ENCODE measurements at regions not wholly inside any gene's neighbourhood (a gene's known extent, or its start where the extent isn't known, plus 50 kb on each side); places are given as distances from the start of the nearest gene placed in this dataset.
"Not testable (repeated sequence)": the region's sequence is repeated elsewhere in the genome, so short reads cannot be mapped to it uniquely, and the experiment has no call there.

DNA sequence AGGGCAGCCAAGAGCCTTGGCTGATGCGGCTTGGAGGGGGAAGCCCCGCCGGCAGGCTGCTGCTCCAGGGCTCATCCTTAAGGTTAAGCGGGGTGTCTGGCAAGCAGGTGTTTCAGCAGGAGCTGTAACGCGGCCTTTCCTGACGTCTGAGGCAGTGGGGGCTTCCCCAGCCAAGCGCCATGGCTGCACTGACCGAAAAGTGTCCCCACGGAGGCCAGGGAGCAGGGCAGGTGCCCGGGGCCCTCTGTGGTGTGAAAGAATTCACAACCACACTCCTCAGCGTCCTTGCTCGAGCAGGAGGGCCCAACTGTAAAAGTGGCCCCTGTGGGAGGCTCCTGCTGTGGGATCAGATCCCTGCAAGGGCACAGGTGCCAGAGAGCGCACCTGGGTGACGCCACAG lies 79.2 kb downstream of the DHCR7 start:
- no peak for DNase-seq (ENCODE audit: low read depth, low spot score)
- Histone ChIP-seq H3K27ac (ENCODE audit: low read length) (no peak overlapping the region), H3K27me3 (ENCODE audit: control insufficient read depth, insufficient read depth, low read length) (no peaks in the 10 kb centered on the region), H3K4me3 (ENCODE audit: low read length) (no peak overlapping the region), H3K36me3 (ENCODE audit: control insufficient read depth, insufficient read depth, low read length) (no peaks in the 10 kb centered on the region), H3K9me3 (ENCODE audit: control insufficient read depth, insufficient read depth, low read length) (no peaks in the 10 kb centered on the region), H3K4me1 (ENCODE audit: control insufficient read depth, insufficient read depth, low read length) (no peaks in the 10 kb centered on the region)
- WGBS (ENCODE audit: insufficient coverage, insufficient read length) = no CpG with 5 or more reads among the region's 15 CpGs

DNA sequence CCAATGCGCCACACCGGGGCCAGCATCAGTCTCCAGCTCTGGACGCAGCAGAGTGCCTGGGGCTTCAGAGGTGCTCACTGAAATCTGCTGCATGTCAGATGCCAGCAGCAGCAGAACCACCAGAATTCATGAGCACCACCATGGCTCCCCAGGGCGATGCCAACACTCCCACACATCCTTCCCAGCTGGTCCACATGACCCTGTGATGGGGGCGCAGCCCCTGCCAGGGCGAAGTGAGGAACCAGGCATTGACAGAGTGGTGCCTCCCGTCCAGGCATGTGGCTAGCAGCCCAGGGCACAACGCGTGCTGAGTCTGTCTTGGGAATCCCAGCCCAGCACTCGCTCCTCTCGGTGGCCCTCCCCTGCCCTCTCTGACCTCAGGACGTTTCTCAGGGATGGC lies 80.4 kb downstream of the DHCR7 start:
- no peaks in the 10 kb centered on the region for H3K27me3 ChIP-seq (ENCODE audit: control insufficient read depth, insufficient read depth, low read length)

DNA sequence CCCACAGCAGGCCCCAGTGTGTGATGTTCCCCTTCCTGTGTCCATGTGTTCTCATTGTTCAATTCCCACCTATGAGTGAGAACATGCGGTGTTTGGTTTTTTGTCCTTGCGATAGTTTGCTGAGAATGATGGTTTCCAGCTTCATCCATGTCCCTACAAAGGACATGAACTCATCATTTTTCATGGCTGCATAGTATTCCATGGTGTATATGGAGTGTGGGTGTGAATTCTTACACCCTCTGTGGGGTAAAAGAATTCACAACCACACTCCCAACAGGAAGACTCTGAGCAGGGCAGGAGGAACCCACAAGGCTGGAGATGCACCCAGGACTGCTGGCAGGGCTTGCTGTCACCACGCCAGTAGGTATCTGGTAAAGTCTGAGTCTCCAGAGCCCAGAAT lies 80.9 kb downstream of the DHCR7 start:
- not testable (repeated sequence) for H3K9me3 ChIP-seq (ENCODE audit: control insufficient read depth, insufficient read depth, low read length); H3K4me1 ChIP-seq (ENCODE audit: control insufficient read depth, insufficient read depth, low read length); DNase-seq (ENCODE audit: low read depth, low spot score); H3K36me3 ChIP-seq (ENCODE audit: control insufficient read depth, insufficient read depth, low read length); H3K4me3 ChIP-seq (ENCODE audit: low read length); H3K27ac ChIP-seq (ENCODE audit: low read length); H3K27me3 ChIP-seq (ENCODE audit: control insufficient read depth, insufficient read depth, low read length)
- WGBS (ENCODE audit: insufficient coverage, insufficient read length) = no CpG with 5 or more reads among the region's 3 CpGs

More for the DNA sequence above, 80.4 kb downstream of the DHCR7 start:
- no CpG with 5 or more reads among the region's 12 CpGs for WGBS (ENCODE audit: insufficient coverage, insufficient read length)
- no peak overlapping the region for H3K4me3 ChIP-seq (ENCODE audit: low read length)
- H3K36me3 ChIP-seq (ENCODE audit: control insufficient read depth, insufficient read depth, low read length) = no peaks in the 10 kb centered on the region
- no peaks in the 10 kb centered on the region for H3K9me3 ChIP-seq (ENCODE audit: control insufficient read depth, insufficient read depth, low read length)
- H3K27ac ChIP-seq (ENCODE audit: low read length) = no peak overlapping the region
- H3K4me1 ChIP-seq (ENCODE audit: control insufficient read depth, insufficient read depth, low read length) = no peaks in the 10 kb centered on the region
- DNase-seq (ENCODE audit: low read depth, low spot score) = no peak

DNA sequence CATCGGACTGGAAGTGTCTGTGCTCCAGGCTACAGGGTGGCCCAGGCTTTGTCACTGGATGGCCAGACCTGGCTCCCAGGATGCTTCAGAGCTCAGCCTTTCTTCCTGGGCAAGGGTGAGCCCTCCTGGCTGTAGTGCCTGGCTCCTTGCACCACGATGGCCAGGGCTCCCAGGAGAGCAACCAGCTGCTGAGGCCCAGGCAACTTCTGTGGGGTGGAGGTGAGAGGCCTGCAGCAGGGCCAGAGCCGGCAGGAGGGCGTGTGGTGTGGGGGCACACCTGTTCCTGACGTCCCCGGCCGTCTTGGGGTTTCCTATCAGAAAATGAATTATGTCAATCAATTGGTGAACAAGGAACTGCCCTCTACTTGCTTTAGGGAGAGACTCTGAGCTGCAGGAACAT lies 82.1 kb downstream of the DHCR7 start:
- no peaks in the 10 kb centered on the region for H3K4me1 ChIP-seq (ENCODE audit: control insufficient read depth, insufficient read depth, low read length)
- no peak overlapping the region for H3K27ac ChIP-seq (ENCODE audit: low read length)
- no peak for DNase-seq (ENCODE audit: low read depth, low spot score)
- WGBS (ENCODE audit: insufficient coverage, insufficient read length) = no CpG with 5 or more reads among the region's 7 CpGs
- H3K9me3 ChIP-seq (ENCODE audit: control insufficient read depth, insufficient read depth, low read length) = no peaks in the 10 kb centered on the region
- no peaks in the 10 kb centered on the region for H3K36me3 ChIP-seq (ENCODE audit: control insufficient read depth, insufficient read depth, low read length)
- no peaks in the 10 kb centered on the region for H3K27me3 ChIP-seq (ENCODE audit: control insufficient read depth, insufficient read depth, low read length)
- H3K4me3 ChIP-seq (ENCODE audit: low read length) = no peak overlapping the region

DNA sequence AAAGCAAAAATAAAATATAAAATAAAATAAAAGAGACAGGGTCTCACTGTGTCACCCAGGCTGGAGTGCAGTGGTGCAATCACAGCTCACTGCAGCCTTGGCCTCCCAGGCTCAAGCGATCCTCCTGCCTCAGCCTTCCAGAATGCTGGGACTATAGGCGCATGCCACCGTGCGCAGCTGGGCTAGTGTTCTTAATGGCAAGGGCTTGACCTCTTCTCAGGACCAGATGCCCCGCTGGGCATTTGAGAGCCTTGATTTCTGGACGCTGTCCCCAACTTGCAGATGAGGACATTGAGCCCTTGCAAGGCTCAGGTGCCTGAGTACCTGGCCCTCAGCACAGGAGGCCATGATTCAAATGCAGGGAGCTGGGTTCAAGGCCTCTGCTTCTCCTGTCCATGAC lies 82.6 kb downstream of the DHCR7 start:
- no peaks in the 10 kb centered on the region for H3K9me3 ChIP-seq (ENCODE audit: control insufficient read depth, insufficient read depth, low read length)
- no peaks in the 10 kb centered on the region for H3K4me1 ChIP-seq (ENCODE audit: control insufficient read depth, insufficient read depth, low read length)
- no CpG with 5 or more reads among the region's 6 CpGs for WGBS (ENCODE audit: insufficient coverage, insufficient read length)
- no peak for DNase-seq (ENCODE audit: low read depth, low spot score)
- H3K27me3 ChIP-seq (ENCODE audit: control insufficient read depth, insufficient read depth, low read length) = no peaks in the 10 kb centered on the region
- no peak overlapping the region for H3K27ac ChIP-seq (ENCODE audit: low read length)
- no peak overlapping the region for H3K4me3 ChIP-seq (ENCODE audit: low read length)
- H3K36me3 ChIP-seq (ENCODE audit: control insufficient read depth, insufficient read depth, low read length) = no peaks in the 10 kb centered on the region

DNA sequence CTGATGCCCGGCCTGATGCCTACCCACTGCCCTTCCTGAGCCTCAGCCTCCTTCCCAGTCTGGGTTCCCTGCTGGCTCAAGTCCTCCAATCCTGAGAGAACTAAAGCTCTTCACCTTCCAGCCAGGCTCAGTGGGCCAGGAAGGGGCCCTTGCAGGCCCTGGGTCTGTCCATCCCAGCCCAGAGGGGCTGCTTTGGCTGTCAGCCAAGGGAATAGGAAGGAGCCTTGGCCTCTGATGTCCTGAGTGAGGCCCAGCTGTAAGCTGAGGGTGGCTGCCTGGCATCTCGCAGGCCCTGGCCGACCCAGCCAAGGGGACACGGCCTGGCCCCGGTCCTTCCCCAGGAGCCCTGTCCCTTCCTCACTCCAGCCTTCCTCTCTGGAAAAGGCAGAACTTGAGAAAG lies 83.4 kb downstream of the DHCR7 start:
- WGBS (ENCODE audit: insufficient coverage, insufficient read length) = no CpG with 5 or more reads among the region's 5 CpGs
- Histone ChIP-seq H3K27me3 (ENCODE audit: control insufficient read depth, insufficient read depth, low read length) (no peaks in the 10 kb centered on the region), H3K9me3 (ENCODE audit: control insufficient read depth, insufficient read depth, low read length) (no peaks in the 10 kb centered on the region), H3K4me1 (ENCODE audit: control insufficient read depth, insufficient read depth, low read length) (no peaks in the 10 kb centered on the region), H3K36me3 (ENCODE audit: control insufficient read depth, insufficient read depth, low read length) (no peaks in the 10 kb centered on the region), H3K27ac (ENCODE audit: low read length) (no peak overlapping the region), H3K4me3 (ENCODE audit: low read length) (no peak overlapping the region)
- no peak for DNase-seq (ENCODE audit: low read depth, low spot score)

DNA sequence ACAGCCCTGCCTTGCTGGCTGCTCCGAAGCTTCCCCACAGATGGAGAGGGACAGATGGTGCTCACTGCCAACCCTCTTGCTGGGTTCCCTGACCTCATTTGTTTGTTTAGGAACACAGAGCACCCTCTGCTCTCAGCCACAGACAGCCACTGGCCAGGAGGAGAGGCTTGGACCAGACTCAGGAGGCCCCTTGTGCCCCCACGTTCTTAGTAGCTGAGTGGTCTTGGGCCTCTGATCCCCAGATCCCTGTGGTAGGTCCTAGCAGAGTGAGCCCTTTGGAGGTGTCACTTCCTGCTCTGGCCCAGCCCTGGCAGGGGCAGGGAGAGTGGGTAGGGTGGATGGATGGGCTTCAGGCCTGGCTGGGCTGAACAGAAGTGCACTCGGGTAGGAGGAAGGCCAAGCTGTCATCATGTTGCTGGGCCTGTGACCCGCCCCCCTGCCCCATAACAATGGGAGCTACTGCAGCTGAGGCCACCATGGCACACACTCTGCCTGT lies 84.0 kb downstream of the DHCR7 start:
- Histone ChIP-seq H3K4me1 (ENCODE audit: control insufficient read depth, insufficient read depth, low read length) (no peaks in the 10 kb centered on the region), H3K27ac (ENCODE audit: low read length) (no peak overlapping the region), H3K9me3 (ENCODE audit: control insufficient read depth, insufficient read depth, low read length) (no peaks in the 10 kb centered on the region), H3K36me3 (ENCODE audit: control insufficient read depth, insufficient read depth, low read length) (no peaks in the 10 kb centered on the region), H3K4me3 (ENCODE audit: low read length) (no peak overlapping the region), H3K27me3 (ENCODE audit: control insufficient read depth, insufficient read depth, low read length) (no peaks in the 10 kb centered on the region)
- DNase-seq (ENCODE audit: low read depth, low spot score) = no peak
- no CpG with 5 or more reads among the region's 4 CpGs for WGBS (ENCODE audit: insufficient coverage, insufficient read length)

DNA sequence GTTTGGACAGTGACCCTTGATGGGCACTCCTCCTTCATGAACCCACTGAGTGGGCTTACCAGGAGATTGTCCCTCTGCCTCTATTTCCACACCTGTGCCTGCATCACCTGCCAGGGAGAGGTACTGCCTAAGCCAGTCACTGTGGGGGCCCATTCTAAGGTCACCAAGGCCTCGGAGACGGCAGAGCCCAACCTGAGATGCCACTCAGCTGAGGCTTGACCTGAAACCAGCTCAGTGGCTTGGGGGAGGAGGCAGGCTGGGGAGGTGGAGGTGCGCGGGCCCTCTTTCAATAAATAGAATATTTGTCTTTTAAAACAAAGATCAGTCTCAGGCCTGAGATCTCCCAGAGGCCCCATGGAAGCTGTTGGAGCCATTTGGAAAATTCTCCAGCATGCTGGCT lies 84.5 kb downstream of the DHCR7 start:
- H3K27ac ChIP-seq (ENCODE audit: low read length) = no peak overlapping the region
- H3K27me3 ChIP-seq (ENCODE audit: control insufficient read depth, insufficient read depth, low read length) = no peaks in the 10 kb centered on the region
- WGBS (ENCODE audit: insufficient coverage, insufficient read length) = no CpG with 5 or more reads among the region's 4 CpGs
- H3K4me1 ChIP-seq (ENCODE audit: control insufficient read depth, insufficient read depth, low read length) = no peaks in the 10 kb centered on the region
- no peak overlapping the region for H3K4me3 ChIP-seq (ENCODE audit: low read length)
- no peaks in the 10 kb centered on the region for H3K9me3 ChIP-seq (ENCODE audit: control insufficient read depth, insufficient read depth, low read length)
- no peak for DNase-seq (ENCODE audit: low read depth, low spot score)
- H3K36me3 ChIP-seq (ENCODE audit: control insufficient read depth, insufficient read depth, low read length) = no peaks in the 10 kb centered on the region

DNA sequence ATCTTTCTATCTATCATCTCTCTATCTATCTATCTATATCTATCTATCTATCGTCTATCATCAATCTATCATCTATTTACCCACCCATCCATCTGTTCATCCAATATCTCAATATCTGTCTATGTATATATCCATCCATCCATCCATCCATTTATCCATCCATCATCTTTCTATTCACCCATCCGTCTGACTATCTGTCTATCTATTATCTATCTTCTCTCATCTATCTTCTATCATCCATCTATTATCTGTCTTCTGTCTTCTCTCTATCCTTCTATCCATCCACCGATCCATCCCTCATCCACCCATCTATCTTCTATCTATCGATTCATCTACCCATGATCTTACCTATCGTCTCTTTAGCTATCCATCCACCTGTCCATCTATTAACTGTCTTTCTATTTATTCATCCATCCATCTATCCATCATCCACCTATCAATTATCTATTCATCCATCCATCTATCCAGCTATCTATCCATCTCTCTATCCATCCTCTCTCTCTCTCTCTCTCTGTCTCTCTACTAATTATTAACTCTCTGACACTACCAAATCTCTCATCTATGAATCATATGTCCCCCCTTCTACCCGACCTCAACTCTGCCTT lies 89.1 kb downstream of the DHCR7 start:
- no peaks in the 10 kb centered on the region for H3K27me3 ChIP-seq (ENCODE audit: control insufficient read depth, insufficient read depth, low read length)
- no peak overlapping the region for H3K4me3 ChIP-seq (ENCODE audit: low read length)
- over 99% methylated on average over 5 of the region's 6 CpGs for WGBS (ENCODE audit: insufficient coverage, insufficient read length)
- no peaks in the 10 kb centered on the region for H3K9me3 ChIP-seq (ENCODE audit: control insufficient read depth, insufficient read depth, low read length)
- no peaks in the 10 kb centered on the region for H3K36me3 ChIP-seq (ENCODE audit: control insufficient read depth, insufficient read depth, low read length)
- H3K4me1 ChIP-seq (ENCODE audit: control insufficient read depth, insufficient read depth, low read length) = no peaks in the 10 kb centered on the region
- no peak overlapping the region for H3K27ac ChIP-seq (ENCODE audit: low read length)
- no peak for DNase-seq (ENCODE audit: low read depth, low spot score)

DNA sequence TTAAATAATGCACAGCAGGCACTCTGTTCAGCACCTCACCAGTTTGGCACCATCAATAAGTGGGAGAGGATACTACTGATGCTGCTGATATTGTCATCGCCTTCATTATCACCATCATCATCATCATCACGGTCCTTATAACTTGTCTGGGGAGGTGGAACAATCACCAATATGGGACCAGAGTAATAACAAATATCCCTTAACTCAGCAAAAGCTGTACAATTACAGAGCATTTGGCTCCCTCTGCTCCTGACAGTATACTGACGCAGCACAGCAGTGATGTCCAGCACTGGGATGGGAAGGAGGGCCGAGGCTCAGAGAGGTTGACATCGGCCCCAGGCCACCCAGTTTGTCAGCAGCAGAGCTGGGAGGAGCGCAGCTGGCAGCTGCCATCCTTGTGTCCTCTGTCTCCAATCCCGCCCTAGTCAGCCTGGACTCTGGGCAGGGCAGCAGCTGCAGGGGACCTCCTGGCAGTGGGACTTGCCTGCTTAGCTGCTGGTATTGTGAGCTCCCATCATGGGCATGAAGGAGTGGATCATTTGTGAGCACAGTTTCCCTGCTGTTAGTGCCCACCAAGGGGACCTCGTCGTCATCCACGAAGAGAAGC lies 90.0 kb downstream of the DHCR7 start:
- Histone ChIP-seq H3K9me3 (ENCODE audit: control insufficient read depth, insufficient read depth, low read length) (no peaks in the 10 kb centered on the region), H3K27ac (ENCODE audit: low read length) (no peak overlapping the region), H3K36me3 (ENCODE audit: control insufficient read depth, insufficient read depth, low read length) (no peaks in the 10 kb centered on the region), H3K4me3 (ENCODE audit: low read length) (no peak overlapping the region), H3K27me3 (ENCODE audit: control insufficient read depth, insufficient read depth, low read length) (no peaks in the 10 kb centered on the region), H3K4me1 (ENCODE audit: control insufficient read depth, insufficient read depth, low read length) (no peaks in the 10 kb centered on the region)
- no peak for DNase-seq (ENCODE audit: low read depth, low spot score)
- no CpG with 5 or more reads among the region's 10 CpGs for WGBS (ENCODE audit: insufficient coverage, insufficient read length)

DNA sequence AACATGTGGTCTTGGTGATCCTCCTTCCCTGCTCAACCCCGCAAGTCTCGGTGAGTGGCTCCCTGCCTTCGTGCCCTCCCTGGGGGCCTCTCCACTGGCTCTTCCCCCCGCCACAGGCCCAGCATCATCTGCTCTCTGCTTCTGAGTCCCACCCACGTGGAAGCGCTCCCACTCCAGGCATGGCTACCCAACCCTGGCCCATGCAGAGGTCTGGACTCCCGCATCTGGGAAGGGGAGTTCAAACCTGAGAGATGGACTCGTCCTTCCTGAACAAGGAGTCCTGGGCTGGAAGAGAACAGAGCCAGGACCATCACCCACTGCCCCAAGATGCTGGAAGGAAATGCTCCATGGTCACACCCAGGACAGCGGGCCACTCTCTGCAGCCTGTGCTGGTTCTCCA lies 90.8 kb downstream of the DHCR7 start:
- no peaks in the 10 kb centered on the region for H3K27me3 ChIP-seq (ENCODE audit: control insufficient read depth, insufficient read depth, low read length)
- no peaks in the 10 kb centered on the region for H3K9me3 ChIP-seq (ENCODE audit: control insufficient read depth, insufficient read depth, low read length)
- no CpG with 5 or more reads among the region's 9 CpGs for WGBS (ENCODE audit: insufficient coverage, insufficient read length)
- no peak overlapping the region for H3K27ac ChIP-seq (ENCODE audit: low read length)
- no peaks in the 10 kb centered on the region for H3K4me1 ChIP-seq (ENCODE audit: control insufficient read depth, insufficient read depth, low read length)
- H3K4me3 ChIP-seq (ENCODE audit: low read length) = no peak overlapping the region
- DNase-seq (ENCODE audit: low read depth, low spot score) = no peak
- no peaks in the 10 kb centered on the region for H3K36me3 ChIP-seq (ENCODE audit: control insufficient read depth, insufficient read depth, low read length)
